ENCODE measurements at regions not wholly inside any gene's neighbourhood (a gene's known extent, or its start where the extent isn't known, plus 50 kb on each side); places are given as distances from the start of the nearest gene placed in this dataset.

DNA sequence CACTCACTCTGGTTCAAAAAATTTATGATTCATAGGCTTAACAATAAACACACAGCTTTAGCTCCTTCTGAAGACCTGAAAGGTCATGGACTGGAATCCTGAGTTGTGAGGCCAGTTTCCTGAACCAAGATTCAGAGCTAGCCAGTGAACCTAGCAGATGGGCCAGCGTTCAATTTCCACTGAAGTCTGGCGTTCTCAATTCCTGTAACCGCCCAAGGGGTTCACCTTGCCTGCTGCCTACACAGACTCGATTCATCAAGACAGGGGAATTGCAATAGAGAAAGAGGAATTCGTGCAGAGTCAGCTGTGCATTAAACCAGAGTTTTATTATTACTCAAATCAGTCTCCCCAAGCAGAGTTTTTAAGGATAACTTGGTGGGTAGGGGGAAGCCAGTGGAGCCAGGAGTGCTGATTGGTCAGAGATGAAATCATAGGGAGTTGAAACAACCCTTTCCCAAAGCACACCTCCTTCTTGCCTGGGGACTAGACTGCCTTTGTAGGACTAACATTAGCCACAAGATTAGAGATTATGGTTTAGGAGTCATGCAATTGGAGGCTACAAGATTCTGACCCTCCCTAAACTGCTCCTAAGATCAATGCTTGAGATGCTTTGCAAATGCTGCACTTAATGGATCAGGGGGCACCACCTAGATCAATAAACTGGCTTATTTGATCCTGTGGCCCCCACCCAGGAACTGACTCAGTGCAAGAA is 117.5 kb upstream of the SHB start:
- no peak overlapping the region for H3K4me3 ChIP-seq (ENCODE audit: low read depth, low read length)
- no peaks in the 10 kb centered on the region for H3K36me3 ChIP-seq (ENCODE audit: control insufficient read depth, insufficient read depth, low read length)
- TF ChIP-seq, protein P1, sequence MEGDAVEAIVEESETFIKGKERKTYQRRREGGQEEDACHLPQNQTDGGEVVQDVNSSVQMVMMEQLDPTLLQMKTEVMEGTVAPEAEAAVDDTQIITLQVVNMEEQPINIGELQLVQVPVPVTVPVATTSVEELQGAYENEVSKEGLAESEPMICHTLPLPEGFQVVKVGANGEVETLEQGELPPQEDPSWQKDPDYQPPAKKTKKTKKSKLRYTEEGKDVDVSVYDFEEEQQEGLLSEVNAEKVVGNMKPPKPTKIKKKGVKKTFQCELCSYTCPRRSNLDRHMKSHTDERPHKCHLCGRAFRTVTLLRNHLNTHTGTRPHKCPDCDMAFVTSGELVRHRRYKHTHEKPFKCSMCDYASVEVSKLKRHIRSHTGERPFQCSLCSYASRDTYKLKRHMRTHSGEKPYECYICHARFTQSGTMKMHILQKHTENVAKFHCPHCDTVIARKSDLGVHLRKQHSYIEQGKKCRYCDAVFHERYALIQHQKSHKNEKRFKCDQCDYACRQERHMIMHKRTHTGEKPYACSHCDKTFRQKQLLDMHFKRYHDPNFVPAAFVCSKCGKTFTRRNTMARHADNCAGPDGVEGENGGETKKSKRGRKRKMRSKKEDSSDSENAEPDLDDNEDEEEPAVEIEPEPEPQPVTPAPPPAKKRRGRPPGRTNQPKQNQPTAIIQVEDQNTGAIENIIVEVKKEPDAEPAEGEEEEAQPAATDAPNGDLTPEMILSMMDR (IDR thresholded peaks at IDR 0.05; ENCODE audit: insufficient read depth, low read length, poor library complexity, severe bottlenecking): no peak
- DNase-seq (ENCODE audit: low read depth): no peak
- no peaks in the 10 kb centered on the region for H3K27me3 ChIP-seq (ENCODE audit: control insufficient read depth, insufficient read depth, low read length)

GRCh38 chr9:38185647-38186403 is 116.8 kb upstream of the SHB start:
- Histone ChIP-seq H3K36me3 (ENCODE audit: control insufficient read depth, insufficient read depth, low read length) (no peaks in the 10 kb centered on the region), H3K4me3 (ENCODE audit: low read depth, low read length) (no peak overlapping the region), H3K27me3 (ENCODE audit: control insufficient read depth, insufficient read depth, low read length) (no peaks in the 10 kb centered on the region)
- no peak for DNase-seq (ENCODE audit: low read depth)
- TF ChIP-seq, protein P1 (IDR thresholded peaks at IDR 0.05; ENCODE audit: insufficient read depth, low read length, poor library complexity, severe bottlenecking): no peak

DNA sequence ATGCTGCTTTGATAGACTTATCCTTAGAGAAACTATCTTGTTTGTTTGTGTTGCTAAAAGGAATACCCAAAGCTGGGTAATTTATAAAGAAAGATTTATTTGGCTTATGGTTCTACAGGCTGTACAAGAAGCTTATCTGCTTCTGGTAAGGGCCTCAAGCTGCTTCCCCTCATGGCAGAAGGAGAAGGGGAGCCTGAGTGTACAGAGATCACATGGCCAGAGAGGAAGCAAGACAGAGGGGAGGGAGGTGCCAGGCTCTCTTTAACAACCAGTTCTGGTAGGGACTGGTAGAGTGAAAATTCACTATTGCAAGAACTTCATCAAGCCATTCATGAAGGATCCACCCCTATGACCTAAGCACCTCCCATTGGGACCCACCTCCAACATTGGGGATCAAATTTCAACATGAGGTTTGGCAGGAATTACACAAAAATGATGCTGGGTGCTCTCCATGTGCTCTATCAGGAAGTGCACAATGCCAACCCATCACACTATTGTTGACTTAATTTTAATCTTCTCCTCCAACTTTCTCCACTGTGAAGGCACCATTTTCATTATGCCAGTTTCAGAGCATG is 115.1 kb upstream of the SHB start:
- H3K4me3 ChIP-seq (ENCODE audit: low read depth, low read length): no peak overlapping the region
- no peaks in the 10 kb centered on the region for H3K27me3 ChIP-seq (ENCODE audit: control insufficient read depth, insufficient read depth, low read length)
- TF ChIP-seq, protein P1 (IDR thresholded peaks at IDR 0.05; ENCODE audit: insufficient read depth, low read length, poor library complexity, severe bottlenecking): no peak
- H3K36me3 ChIP-seq (ENCODE audit: control insufficient read depth, insufficient read depth, low read length): no peaks in the 10 kb centered on the region
- no peak for DNase-seq (ENCODE audit: low read depth)

DNA sequence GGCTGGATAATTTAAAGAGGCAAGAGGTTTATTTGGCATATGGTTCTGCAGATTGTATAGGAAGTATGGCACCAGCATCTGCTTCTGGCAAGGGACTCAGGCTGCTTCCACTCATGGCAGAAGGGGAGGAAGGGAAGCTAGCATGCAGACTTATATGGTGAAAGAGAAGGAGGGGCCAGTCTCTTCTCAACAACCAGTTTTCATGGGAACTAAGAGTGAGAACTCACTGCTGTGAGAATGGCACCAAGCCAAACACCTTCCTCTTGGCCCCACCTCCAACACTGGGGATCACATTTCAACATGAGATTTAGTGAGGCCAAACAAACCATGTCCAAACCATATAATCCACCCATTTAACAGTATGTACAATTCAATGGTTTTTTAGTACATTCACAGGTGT is 113.3 kb upstream of the SHB start:
- DNase-seq (ENCODE audit: low read depth): no peak
- Histone ChIP-seq H3K36me3 (ENCODE audit: control insufficient read depth, insufficient read depth, low read length) (no peaks in the 10 kb centered on the region), H3K27me3 (ENCODE audit: control insufficient read depth, insufficient read depth, low read length) (no peaks in the 10 kb centered on the region), H3K4me3 (ENCODE audit: low read depth, low read length) (no peak overlapping the region)
- TF ChIP-seq, protein P1 (IDR thresholded peaks at IDR 0.05; ENCODE audit: insufficient read depth, low read length, poor library complexity, severe bottlenecking): no peak

DNA sequence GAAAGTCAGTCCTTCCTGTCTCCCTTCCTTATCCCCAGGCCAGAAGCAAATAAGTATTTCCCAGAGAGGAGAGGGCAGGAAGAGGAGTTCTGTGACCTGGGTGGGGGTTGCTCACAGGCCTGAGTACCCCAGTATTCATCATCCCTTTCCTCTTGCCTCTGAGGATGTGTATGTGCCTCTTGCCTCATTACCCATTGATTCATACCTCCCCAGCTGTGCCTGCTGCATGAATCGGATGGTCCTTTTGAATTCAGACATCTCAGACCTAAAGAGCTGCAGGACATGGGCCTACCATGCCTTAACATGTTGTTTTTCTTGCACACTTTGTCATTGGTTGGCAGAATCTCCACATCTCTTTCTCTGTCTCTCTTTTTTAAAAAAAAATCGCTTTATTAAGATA is 112.8 kb upstream of the SHB start:
- Histone ChIP-seq H3K4me3 (ENCODE audit: low read depth, low read length) (no peak overlapping the region), H3K36me3 (ENCODE audit: control insufficient read depth, insufficient read depth, low read length) (no peaks in the 10 kb centered on the region), H3K27me3 (ENCODE audit: control insufficient read depth, insufficient read depth, low read length) (no peaks in the 10 kb centered on the region)
- DNase-seq (ENCODE audit: low read depth): no peak
- TF ChIP-seq, protein P1 (IDR thresholded peaks at IDR 0.05; ENCODE audit: insufficient read depth, low read length, poor library complexity, severe bottlenecking): no peak
